WTC11 (cell line): ENCODE measurements at regions not wholly inside any gene's neighbourhood (a gene's known extent, or its start where the extent isn't known, plus 50 kb on each side); places are given as distances from the start of the nearest gene placed in this dataset.

Experiments
- ATAC-seq: fragments of 200-7000 bp; cut with Tn5 transposase; 2 replicates; pipeline ENCODE4 v1.10.0; 2021; ENCODE audit warnings: mild to moderate bottlenecking, moderate library complexity
- CTCF ChIA-PET: fragments of 300-600 bp; sonication (Branson Sonifier 250); formaldehyde crosslinking; loops from one replicate; lab custom pipeline; 2021; ENCODE audit warnings: antibody characterized with exemption; lab: Charles Lee
- POLR2A ChIA-PET: fragments of 350-600 bp; sonication (Branson Sonifier 250); formaldehyde crosslinking; loops from one replicate; lab custom pipeline; 2021; ENCODE audit warnings: antibody characterized with exemption; lab: Charles Lee
- DNase-seq: peaks from one replicate; pipeline ENCODE4 v3.0.0; 2021; ENCODE audit warnings: low spot score
- H3K27ac Mint-ChIP-seq: 2 replicates; pipeline ENCODE4 v1.8.0; 2021; ENCODE audit warnings: mixed read lengths
- H3K27me3 Mint-ChIP-seq: 2 replicates; pipeline ENCODE4 v1.8.0; 2021; ENCODE audit warnings: low read depth, mild to moderate bottlenecking, moderate library complexity, mixed read lengths
- H3K36me3 Mint-ChIP-seq: 2 replicates; pipeline ENCODE4 v1.8.0; 2021; ENCODE audit warnings: mixed read lengths
- H3K4me1 Mint-ChIP-seq: 2 replicates; pipeline ENCODE4 v1.8.0; 2022; ENCODE audit warnings: mixed read lengths
- H3K4me3 Mint-ChIP-seq: 2 replicates; pipeline ENCODE4 v1.8.0; 2021; ENCODE audit warnings: mild to moderate bottlenecking, moderate library complexity, mixed read lengths
- H3K9me3 Mint-ChIP-seq: 2 replicates; pipeline ENCODE4 v1.8.0; 2021; ENCODE audit warnings: mixed read lengths
- AFF4 ChIP-seq: sonication (generic); formaldehyde crosslinking; IDR thresholded peaks from 2 replicates; pipeline ENCODE4 v1.8.1; 2023; ENCODE audit warnings: mild to moderate bottlenecking, missing genetic modification reagents, borderline replicate concordance
- AR ChIP-seq: fragments of 250-450 bp; sonication (Bioruptor Pico); IDR thresholded peaks from 2 replicates; pipeline ENCODE4 v1.9.0; 2021; ENCODE audit warnings: mild to moderate bottlenecking
- E2F1 ChIP-seq: sonication (generic); formaldehyde crosslinking; IDR thresholded peaks from 2 replicates; pipeline ENCODE4 v1.8.0; 2022; ENCODE audit warnings: mild to moderate bottlenecking, missing genetic modification reagents
- ELF4 ChIP-seq: sonication (generic); formaldehyde crosslinking; IDR thresholded peaks from 2 replicates; pipeline ENCODE4 v1.8.1; 2022; ENCODE audit warnings: low read depth, mild to moderate bottlenecking, moderate library complexity, missing genetic modification reagents
- ESRRA ChIP-seq: sonication (generic); formaldehyde crosslinking; IDR thresholded peaks from 2 replicates; pipeline ENCODE4 v1.8.1; 2022; ENCODE audit warnings: mild to moderate bottlenecking, missing genetic modification reagents, borderline replicate concordance
- FOXJ3 ChIP-seq: sonication (generic); formaldehyde crosslinking; IDR thresholded peaks from 2 replicates; pipeline ENCODE4 v1.9.0; 2021; ENCODE audit warnings: missing genetic modification reagents, mild to moderate bottlenecking, borderline replicate concordance
- GRHL2 ChIP-seq: fragments of 250-450 bp; sonication (Bioruptor Pico); IDR thresholded peaks from 2 replicates; pipeline ENCODE4 v1.8.0; 2022; ENCODE audit warnings: mild to moderate bottlenecking, moderate library complexity; ENCODE audit not compliant: insufficient replicate concordance, severe bottlenecking
- HMGA2 ChIP-seq: fragments of 250-450 bp; sonication (Bioruptor Pico); IDR thresholded peaks from 2 replicates; pipeline ENCODE4 v1.4.0; 2021; ENCODE audit warnings: mild to moderate bottlenecking, moderate library complexity
- IRF2 ChIP-seq: sonication (generic); formaldehyde crosslinking; IDR thresholded peaks from 2 replicates; pipeline ENCODE4 v1.8.0; 2022; ENCODE audit warnings: low read depth, missing genetic modification reagents, borderline replicate concordance
- MYBL2 ChIP-seq: sonication (generic); formaldehyde crosslinking; IDR thresholded peaks from 2 replicates; pipeline ENCODE4 v1.8.1; 2023; ENCODE audit warnings: mild to moderate bottlenecking, moderate library complexity, missing genetic modification reagents
- NFYB ChIP-seq: sonication (generic); formaldehyde crosslinking; conservative IDR thresholded peaks from 2 replicates; pipeline ENCODE4 v1.8.0; 2022; ENCODE audit warnings: low read depth, missing genetic modification reagents
- NR1H2 ChIP-seq: sonication (generic); formaldehyde crosslinking; IDR thresholded peaks from 2 replicates; pipeline ENCODE4 v1.9.0; 2021; ENCODE audit warnings: mild to moderate bottlenecking, moderate library complexity, missing genetic modification reagents
- NR3C1 ChIP-seq: sonication (generic); formaldehyde crosslinking; conservative IDR thresholded peaks from 2 replicates; pipeline ENCODE4 v1.8.1; 2023; ENCODE audit warnings: low read depth, mild to moderate bottlenecking, missing genetic modification reagents
- RORB ChIP-seq: fragments of 250-450 bp; sonication (Bioruptor Pico); IDR thresholded peaks from 2 replicates; pipeline ENCODE4 v1.9.0; 2021; ENCODE audit warnings: mild to moderate bottlenecking
- SMAD4 ChIP-seq: sonication (generic); formaldehyde crosslinking; IDR thresholded peaks from 2 replicates; pipeline ENCODE4 v1.8.0; 2022; ENCODE audit warnings: mild to moderate bottlenecking, missing genetic modification reagents
- TCF7 ChIP-seq: sonication (generic); formaldehyde crosslinking; IDR thresholded peaks from 2 replicates; pipeline ENCODE4 v1.8.0; 2022; ENCODE audit warnings: mild to moderate bottlenecking, low read depth, missing genetic modification reagents, moderate library complexity
- TEAD4 ChIP-seq: sonication (generic); formaldehyde crosslinking; IDR thresholded peaks from 2 replicates; pipeline ENCODE4 v1.8.0; 2022; ENCODE audit warnings: mild to moderate bottlenecking, missing genetic modification reagents
- ZMAT4 ChIP-seq: fragments of 250-450 bp; sonication (Bioruptor Pico); IDR thresholded peaks from 2 replicates; pipeline ENCODE4 v1.9.0; 2021; ENCODE audit warnings: mild to moderate bottlenecking
- ZNF219 ChIP-seq: sonication (generic); formaldehyde crosslinking; IDR thresholded peaks from 2 replicates; pipeline ENCODE4 v1.8.0; 2023; ENCODE audit warnings: missing genetic modification reagents, mild to moderate bottlenecking, borderline replicate concordance
- ZNF263 ChIP-seq: sonication (generic); formaldehyde crosslinking; IDR thresholded peaks from 2 replicates; pipeline ENCODE4 v1.8.1; 2022; ENCODE audit warnings: low read depth, mild to moderate bottlenecking, moderate library complexity, missing genetic modification reagents
- ZNF317 ChIP-seq: sonication (generic); formaldehyde crosslinking; IDR thresholded peaks from 2 replicates; pipeline ENCODE4 v1.8.1; 2023; ENCODE audit warnings: low read depth, mild to moderate bottlenecking, moderate library complexity, missing genetic modification reagents, borderline replicate concordance
- ZNF425 ChIP-seq: fragments of 250-450 bp; sonication (Bioruptor Pico); conservative IDR thresholded peaks from 2 replicates; pipeline ENCODE4 v1.9.0; 2021; ENCODE audit warnings: mild to moderate bottlenecking

- no peak overlapping the region for H3K4me3 Mint-ChIP-seq
- no peak for DNase-seq
- no peaks in the 10 kb centered on the region for H3K36me3 Mint-ChIP-seq
- ChIA-PET CTCF (no interaction called here), POLR2A (no interaction called here)
- H3K4me1 Mint-ChIP-seq, result no peaks in the 10 kb centered on the region
- TF ChIP-seq TCF7 (no peak), RORB (no peak), GRHL2 (CRISPR knock-in tag) (no peak), TEAD4 (no peak), ZNF317 (CRISPR knock-in tag) (no peak), ELF4 (CRISPR knock-in tag) (no peak), ZNF263 (CRISPR knock-in tag) (no peak), HMGA2 (CRISPR knock-in tag) (no peak), ZNF425 (CRISPR knock-in tag) (no peak)
- no peak overlapping the region for H3K27ac Mint-ChIP-seq
- no peak for ATAC-seq
- peaks cover 8% of the 10 kb centered on the region; the same call in 1 of the 2 replicates for H3K9me3 Mint-ChIP-seq
- H3K27me3 Mint-ChIP-seq, result no peaks in the 10 kb centered on the region
Observed at GRCh38 chr2:228367356-228367755, 185.9 kb upstream of the SPHKAP start.

GRCh38 chr2:228359473-228359872, 178.0 kb upstream of the SPHKAP start:
- ATAC-seq, result no peak
- Mint-ChIP-seq H3K27me3 (no peaks in the 10 kb centered on the region), H3K4me3 (no peak overlapping the region), H3K36me3 (no peaks in the 10 kb centered on the region), H3K27ac (no peak overlapping the region), H3K4me1 (no peaks in the 10 kb centered on the region), H3K9me3 (0 out of 2 replicates have a peak, but pooled peaks cover 6% of the 10 kb centered on the region)
- ChIA-PET CTCF (no interaction called here), POLR2A (no interaction called here)
- no peak for DNase-seq
- TF ChIP-seq ZNF219 (CRISPR knock-in tag) (no peak), ESRRA (CRISPR knock-in tag) (no peak), NR1H2 (no peak), SMAD4 (CRISPR knock-in tag) (no peak), AR (no peak), ZMAT4 (CRISPR knock-in tag) (no peak), FOXJ3 (CRISPR knock-in tag) (no peak), MYBL2 (CRISPR knock-in tag) (no peak)

GRCh38 chr2:228355897-228356296, 174.4 kb upstream of the SPHKAP start:
- CTCF ChIA-PET, result no interaction called here
- POLR2A ChIA-PET, result no interaction called here
- no peak for TF ChIP-seq IRF2 (CRISPR knock-in tag)
- no peak for TF ChIP-seq E2F1 (CRISPR knock-in tag)
- TF ChIP-seq MYBL2 (CRISPR knock-in tag), result no peak
- TF ChIP-seq NR3C1, result no peak
- TF ChIP-seq NFYB (CRISPR knock-in tag), result no peak
- no peak for TF ChIP-seq AFF4 (CRISPR knock-in tag)
- no peak for TF ChIP-seq ZNF219 (CRISPR knock-in tag)
- H3K27me3 Mint-ChIP-seq, result no peaks in the 10 kb centered on the region
- peaks cover 3% of the 10 kb centered on the region; the same call in 1 of the 2 replicates for H3K4me1 Mint-ChIP-seq
- H3K36me3 Mint-ChIP-seq, result no peaks in the 10 kb centered on the region
- no peaks in the 10 kb centered on the region for H3K9me3 Mint-ChIP-seq
- H3K27ac Mint-ChIP-seq, result no peak overlapping the region
- ATAC-seq, result peak; percentile 55
- no peak overlapping the region for H3K4me3 Mint-ChIP-seq
- DNase-seq, result no peak
